ENCODE measurements at regions not wholly inside any gene's neighbourhood (a gene's known extent, or its start where the extent isn't known, plus 50 kb on each side); places are given as distances from the start of the nearest gene placed in this dataset.

DNA sequence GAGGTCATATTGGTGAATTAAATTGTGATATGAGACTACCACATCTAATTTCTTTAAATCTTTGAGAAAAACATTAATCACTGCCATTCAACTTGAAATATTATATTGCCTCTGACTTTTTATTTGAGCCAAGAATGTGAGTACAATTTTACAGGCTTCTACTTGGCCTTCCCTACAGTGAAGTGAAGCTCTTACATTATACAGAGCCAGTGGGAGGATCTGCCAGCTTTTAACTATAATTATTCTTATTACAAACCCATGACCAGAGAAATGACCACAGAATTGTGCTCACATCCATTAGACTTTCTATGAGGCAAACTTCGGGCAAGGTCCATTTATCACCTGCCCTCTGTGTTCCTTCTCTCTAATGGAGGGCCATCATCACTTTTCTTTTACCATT is 114.2 kb downstream of the RERGL start:
- Histone ChIP-seq H3K27me3 (replicated peaks; ENCODE audit: insufficient read depth) (no peaks in the 10 kb centered on the region), H3K9me3 (no peaks in the 10 kb centered on the region), H3K36me3 (no peaks in the 10 kb centered on the region), H3K4me1 (replicated peaks) (no peaks in the 10 kb centered on the region), H3K4me3 (no peak overlapping the region), H3K27ac (no peak overlapping the region)
- TF ChIP-seq, protein P1, sequence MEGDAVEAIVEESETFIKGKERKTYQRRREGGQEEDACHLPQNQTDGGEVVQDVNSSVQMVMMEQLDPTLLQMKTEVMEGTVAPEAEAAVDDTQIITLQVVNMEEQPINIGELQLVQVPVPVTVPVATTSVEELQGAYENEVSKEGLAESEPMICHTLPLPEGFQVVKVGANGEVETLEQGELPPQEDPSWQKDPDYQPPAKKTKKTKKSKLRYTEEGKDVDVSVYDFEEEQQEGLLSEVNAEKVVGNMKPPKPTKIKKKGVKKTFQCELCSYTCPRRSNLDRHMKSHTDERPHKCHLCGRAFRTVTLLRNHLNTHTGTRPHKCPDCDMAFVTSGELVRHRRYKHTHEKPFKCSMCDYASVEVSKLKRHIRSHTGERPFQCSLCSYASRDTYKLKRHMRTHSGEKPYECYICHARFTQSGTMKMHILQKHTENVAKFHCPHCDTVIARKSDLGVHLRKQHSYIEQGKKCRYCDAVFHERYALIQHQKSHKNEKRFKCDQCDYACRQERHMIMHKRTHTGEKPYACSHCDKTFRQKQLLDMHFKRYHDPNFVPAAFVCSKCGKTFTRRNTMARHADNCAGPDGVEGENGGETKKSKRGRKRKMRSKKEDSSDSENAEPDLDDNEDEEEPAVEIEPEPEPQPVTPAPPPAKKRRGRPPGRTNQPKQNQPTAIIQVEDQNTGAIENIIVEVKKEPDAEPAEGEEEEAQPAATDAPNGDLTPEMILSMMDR (IDR thresholded peaks at IDR 0.05): no peak
- TF ChIP-seq POLR2A (IDR thresholded peaks at IDR 0.05) (no peak), POLR2AphosphoS5 (IDR thresholded peaks at IDR 0.05) (no peak)
- DNase-seq (ENCODE audit: low spot score): no peak
- WGBS: 85% methylated on average over 1 of the region's 1 CpG
- intact Hi-C loops (cut with DNase I): no loop called here

DNA sequence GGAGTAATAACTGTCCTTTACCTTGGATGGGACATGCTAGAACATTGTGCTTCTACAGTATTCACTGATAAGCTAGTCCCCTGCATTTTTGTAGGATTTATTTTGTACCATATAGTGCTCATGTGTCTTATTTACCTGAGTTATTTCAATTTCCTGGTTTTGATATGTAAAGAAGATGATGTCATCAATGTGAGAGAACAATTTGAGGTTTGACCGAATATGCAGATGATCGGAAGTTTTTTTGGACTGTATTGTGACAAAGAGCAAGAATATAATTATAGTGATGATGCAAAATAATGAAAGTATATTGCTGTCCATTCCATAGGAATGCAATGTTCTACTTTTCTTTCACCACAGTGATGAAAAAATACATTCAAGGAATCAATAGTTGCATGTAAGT is 114.8 kb downstream of the RERGL start:
- no peak overlapping the region for H3K4me3 ChIP-seq
- no peaks in the 10 kb centered on the region for H3K9me3 ChIP-seq
- intact Hi-C loops (cut with DNase I): no loop called here
- TF ChIP-seq POLR2AphosphoS5 (IDR thresholded peaks at IDR 0.05) (no peak), POLR2A (IDR thresholded peaks at IDR 0.05) (no peak)
- TF ChIP-seq, protein P1 (IDR thresholded peaks at IDR 0.05): no peak
- DNase-seq (ENCODE audit: low spot score): no peak
- H3K36me3 ChIP-seq: no peaks in the 10 kb centered on the region
- H3K27ac ChIP-seq: no peak overlapping the region
- WGBS: 91% methylated on average over 2 of the region's 2 CpGs
- no peaks in the 10 kb centered on the region for H3K27me3 ChIP-seq (replicated peaks; ENCODE audit: insufficient read depth)
- no peaks in the 10 kb centered on the region for H3K4me1 ChIP-seq (replicated peaks)

DNA sequence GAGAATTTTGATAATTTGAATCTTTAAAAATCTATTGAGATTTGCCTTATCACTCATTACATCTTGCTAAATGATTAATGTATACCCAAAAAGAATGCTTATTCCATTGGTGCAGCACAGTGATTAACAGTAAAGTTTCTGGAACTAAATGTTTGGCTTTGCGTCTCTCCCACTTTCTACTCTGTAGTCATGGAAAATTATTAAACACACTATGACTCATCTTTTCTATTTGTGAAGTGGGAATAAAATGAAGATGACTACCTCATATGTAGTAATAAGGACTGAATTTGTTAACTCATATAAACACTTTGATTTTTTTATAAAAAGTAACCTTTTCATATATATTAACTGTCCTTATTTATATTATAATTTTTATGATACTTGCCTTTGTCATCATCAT is 118.1 kb downstream of the RERGL start:
- TF ChIP-seq POLR2AphosphoS5 (IDR thresholded peaks at IDR 0.05) (no peak), POLR2A (IDR thresholded peaks at IDR 0.05) (no peak)
- TF ChIP-seq, protein P1 (IDR thresholded peaks at IDR 0.05): no peak
- H3K27ac ChIP-seq: no peak overlapping the region
- H3K36me3 ChIP-seq: no peaks in the 10 kb centered on the region
- 92% methylated on average over 1 of the region's 1 CpG for WGBS
- DNase-seq (ENCODE audit: low spot score): no peak
- no peaks in the 10 kb centered on the region for H3K9me3 ChIP-seq
- no peaks in the 10 kb centered on the region for H3K27me3 ChIP-seq (replicated peaks; ENCODE audit: insufficient read depth)
- H3K4me1 ChIP-seq (replicated peaks): no peaks in the 10 kb centered on the region
- H3K4me3 ChIP-seq: no peak overlapping the region
- intact Hi-C loops (cut with DNase I): no loop called here

DNA sequence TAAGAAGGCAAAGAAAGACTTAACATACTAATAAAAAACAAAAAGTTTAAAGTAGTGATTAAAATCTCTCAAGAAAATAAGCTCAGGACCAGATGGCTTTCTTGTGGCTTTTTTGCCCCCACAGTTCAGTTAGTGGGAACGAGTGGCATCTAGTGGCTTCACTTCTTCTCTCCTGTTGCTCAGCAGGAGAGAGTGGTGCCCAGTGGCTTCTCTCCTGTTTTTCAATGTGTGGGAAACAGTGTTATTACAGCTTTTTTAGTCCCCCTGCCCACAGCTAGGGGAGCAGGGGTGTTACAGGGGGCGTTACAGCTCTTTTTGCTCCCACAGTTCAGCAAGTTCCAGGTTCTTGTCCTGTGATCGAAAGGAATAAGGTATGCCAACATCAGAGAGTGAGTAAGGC is 135.2 kb downstream of the RERGL start:
- intact Hi-C loops (cut with DNase I): no loop called here
- 56% methylated on average over 3 of the region's 3 CpGs for WGBS
- Histone ChIP-seq H3K9me3 (no peaks in the 10 kb centered on the region), H3K27ac (no peak overlapping the region), H3K27me3 (replicated peaks; ENCODE audit: insufficient read depth) (no peaks in the 10 kb centered on the region), H3K36me3 (no peaks in the 10 kb centered on the region), H3K4me1 (replicated peaks) (no peaks in the 10 kb centered on the region), H3K4me3 (no peak overlapping the region)
- no peak for DNase-seq (ENCODE audit: low spot score)
- TF ChIP-seq POLR2A (IDR thresholded peaks at IDR 0.05): no peak
- TF ChIP-seq POLR2AphosphoS5 (IDR thresholded peaks at IDR 0.05): no peak
- TF ChIP-seq, protein P1 (IDR thresholded peaks at IDR 0.05): no peak

DNA sequence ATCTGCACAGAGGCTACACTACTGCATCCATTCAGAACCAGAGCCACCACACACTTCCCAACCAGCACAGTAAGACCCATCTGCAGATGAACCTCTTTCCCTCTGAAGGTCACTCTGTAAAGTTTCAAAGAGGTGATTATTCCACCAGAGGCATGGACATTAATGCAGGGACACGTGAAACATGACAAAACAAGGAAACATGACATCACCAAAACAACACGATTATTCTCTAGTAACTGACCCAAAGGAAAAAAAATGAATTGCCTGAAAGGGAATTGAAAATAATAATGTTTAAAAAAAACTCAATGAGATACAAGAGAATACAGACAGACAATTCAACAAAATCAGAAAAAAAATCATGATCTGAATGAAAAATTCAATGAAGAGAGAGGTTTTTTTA is 139.1 kb downstream of the RERGL start:
- no peak overlapping the region for H3K4me3 ChIP-seq
- H3K4me1 ChIP-seq (replicated peaks): no peaks in the 10 kb centered on the region
- 83% methylated on average over 2 of the region's 2 CpGs for WGBS
- H3K27ac ChIP-seq: no peak overlapping the region
- no peaks in the 10 kb centered on the region for H3K9me3 ChIP-seq
- TF ChIP-seq, protein P1 (IDR thresholded peaks at IDR 0.05): no peak
- DNase-seq (ENCODE audit: low spot score): no peak
- intact Hi-C loops (cut with DNase I): no loop called here
- H3K27me3 ChIP-seq (replicated peaks; ENCODE audit: insufficient read depth): no peaks in the 10 kb centered on the region
- no peaks in the 10 kb centered on the region for H3K36me3 ChIP-seq
